Esophagus muscularis mucosa (tissue), 4 donors: ENCODE measurements at regions not wholly inside any gene's neighbourhood (a gene's known extent, or its start where the extent isn't known, plus 50 kb on each side); places are given as distances from the start of the nearest gene placed in this dataset.

ENCODE experiments used
- EP300 ChIP-seq: sonication (generic); formaldehyde crosslinking; IDR thresholded peaks from one replicate; pipeline ENCODE4 v1.6.1; 2017; ENCODE audit warnings: antibody characterized with exemption
- POLR2A ChIP-seq: fragments of 450-650 bp; IDR thresholded peaks from one replicate; pipeline ENCODE4 v1.6.1; 2017; ENCODE audit warnings: antibody characterized with exemption, moderate library complexity, mild to moderate bottlenecking, low read depth
- POLR2AphosphoS5 ChIP-seq, 2 donors: sonication (generic); formaldehyde crosslinking; IDR thresholded peaks; one replicate each; pipeline ENCODE4 v1.6.1; 2017; ENCODE audit warnings: antibody characterized with exemption in 2 of 2
- TF ChIP-seq, protein P1 (sequence below), 3 experiments: fragments of 200-600 bp in 2 of 3; fragments of 450-650 bp in 1 of 3; sonication (generic) in 2 of 3; IDR thresholded peaks; one replicate each; pipeline ENCODE4 v1.5.1; 2017 to 2019; ENCODE audit warnings: antibody characterized with exemption in 3 of 3, mild to moderate bottlenecking in 2 of 3, moderate library complexity in 1 of 3

GRCh38 chr20:39623584-39624234 lies 661.6 kb downstream of the DHX35 start:
- TF ChIP-seq, protein P1, sequence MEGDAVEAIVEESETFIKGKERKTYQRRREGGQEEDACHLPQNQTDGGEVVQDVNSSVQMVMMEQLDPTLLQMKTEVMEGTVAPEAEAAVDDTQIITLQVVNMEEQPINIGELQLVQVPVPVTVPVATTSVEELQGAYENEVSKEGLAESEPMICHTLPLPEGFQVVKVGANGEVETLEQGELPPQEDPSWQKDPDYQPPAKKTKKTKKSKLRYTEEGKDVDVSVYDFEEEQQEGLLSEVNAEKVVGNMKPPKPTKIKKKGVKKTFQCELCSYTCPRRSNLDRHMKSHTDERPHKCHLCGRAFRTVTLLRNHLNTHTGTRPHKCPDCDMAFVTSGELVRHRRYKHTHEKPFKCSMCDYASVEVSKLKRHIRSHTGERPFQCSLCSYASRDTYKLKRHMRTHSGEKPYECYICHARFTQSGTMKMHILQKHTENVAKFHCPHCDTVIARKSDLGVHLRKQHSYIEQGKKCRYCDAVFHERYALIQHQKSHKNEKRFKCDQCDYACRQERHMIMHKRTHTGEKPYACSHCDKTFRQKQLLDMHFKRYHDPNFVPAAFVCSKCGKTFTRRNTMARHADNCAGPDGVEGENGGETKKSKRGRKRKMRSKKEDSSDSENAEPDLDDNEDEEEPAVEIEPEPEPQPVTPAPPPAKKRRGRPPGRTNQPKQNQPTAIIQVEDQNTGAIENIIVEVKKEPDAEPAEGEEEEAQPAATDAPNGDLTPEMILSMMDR (IDR thresholded peaks at IDR 0.05): no peak
- TF ChIP-seq POLR2AphosphoS5 (IDR thresholded peaks at IDR 0.05) (no peak), EP300 (no peak), POLR2A (no peak)
